Activated B cell treated with CpG ODN at 0.5 μM for 24 hours (primary cell): ENCODE measurements at regions not wholly inside any gene's neighbourhood (a gene's known extent, or its start where the extent isn't known, plus 50 kb on each side); places are given as distances from the start of the nearest gene placed in this dataset.

Experiments used
- ATAC-seq: fragments of 200-7000 bp; cut with Tn5 transposase; one replicate; pipeline ENCODE4 v1.10.0; 2021; ENCODE audit warnings: low read depth, mild to moderate bottlenecking, moderate library complexity
- CTCF ChIA-PET: fragments of 350-600 bp; sonication (Branson Sonifier 250); formaldehyde crosslinking; loops from one replicate; lab custom pipeline; 2021; ENCODE audit warnings: antibody characterized with exemption; lab: Charles Lee
- POLR2A ChIA-PET: fragments of 350-600 bp; sonication (Branson Sonifier 250); formaldehyde crosslinking; loops from one replicate; lab custom pipeline; 2021; ENCODE audit warnings: antibody characterized with exemption; lab: Charles Lee
- DNase-seq: peaks from one replicate; pipeline ENCODE4 v3.0.0; 2022
- H3K27ac Mint-ChIP-seq: one replicate; pipeline ENCODE4 v1.8.0; 2020; ENCODE audit warnings: mixed read lengths
- H3K27me3 Mint-ChIP-seq: one replicate; pipeline ENCODE4 v1.8.0; 2021; ENCODE audit warnings: mixed read lengths
- H3K36me3 Mint-ChIP-seq: one replicate; pipeline ENCODE4 v1.8.0; 2021; ENCODE audit warnings: low read depth, mixed read lengths
- H3K4me1 Mint-ChIP-seq: one replicate; pipeline ENCODE4 v1.8.0; 2021; ENCODE audit warnings: mixed read lengths
- H3K4me3 Mint-ChIP-seq: one replicate; pipeline ENCODE4 v1.8.0; 2020; ENCODE audit warnings: mild to moderate bottlenecking, mixed read lengths
- H3K9me3 Mint-ChIP-seq: one replicate; pipeline ENCODE4 v1.8.0; 2020; ENCODE audit warnings: mixed read lengths
- CTCF ChIP-seq: fragments of 200-600 bp; IDR thresholded peaks from one replicate; pipeline ENCODE4 v1.8.0; 2022; ENCODE audit warnings: antibody characterized with exemption, mild to moderate bottlenecking
- intact Hi-C: fragments of 100-400 bp; cut with micrococcal nuclease; formaldehyde crosslinking; loops from one replicate; pipeline ENCODE4 v1.15.1; 2024

DNA sequence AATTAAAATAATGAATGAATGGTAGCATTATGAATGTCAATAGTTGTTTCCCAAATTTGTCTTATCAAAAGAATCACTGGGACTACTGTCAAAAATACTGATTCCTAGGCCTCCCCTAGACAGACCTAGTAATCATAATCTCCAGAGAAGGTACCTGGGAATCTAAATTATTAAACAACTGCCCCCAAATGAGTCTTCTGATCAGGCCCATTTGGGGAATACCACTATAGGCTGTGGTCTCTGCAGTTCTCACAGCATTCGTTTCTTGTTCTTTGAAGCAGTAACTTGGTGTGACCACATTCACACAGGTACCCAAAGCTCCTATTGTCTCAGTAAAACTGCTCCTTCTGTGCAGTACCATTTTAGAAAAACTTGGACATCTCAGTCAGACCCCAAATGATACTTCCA is 230.9 kb downstream of the PIK3R1 start:
- H3K4me3 Mint-ChIP-seq = no peak overlapping the region
- CTCF ChIA-PET = no interaction called here
- no peaks in the 10 kb centered on the region for H3K36me3 Mint-ChIP-seq
- DNase-seq = no peak
- no peak for ATAC-seq
- POLR2A ChIA-PET = no interaction called here
- H3K27ac Mint-ChIP-seq = no peak overlapping the region
- H3K27me3 Mint-ChIP-seq = no peaks in the 10 kb centered on the region
- intact Hi-C loops = no loop called here
- no peaks in the 10 kb centered on the region for H3K9me3 Mint-ChIP-seq
- no peak for TF ChIP-seq CTCF
- H3K4me1 Mint-ChIP-seq = no peaks in the 10 kb centered on the region

DNA sequence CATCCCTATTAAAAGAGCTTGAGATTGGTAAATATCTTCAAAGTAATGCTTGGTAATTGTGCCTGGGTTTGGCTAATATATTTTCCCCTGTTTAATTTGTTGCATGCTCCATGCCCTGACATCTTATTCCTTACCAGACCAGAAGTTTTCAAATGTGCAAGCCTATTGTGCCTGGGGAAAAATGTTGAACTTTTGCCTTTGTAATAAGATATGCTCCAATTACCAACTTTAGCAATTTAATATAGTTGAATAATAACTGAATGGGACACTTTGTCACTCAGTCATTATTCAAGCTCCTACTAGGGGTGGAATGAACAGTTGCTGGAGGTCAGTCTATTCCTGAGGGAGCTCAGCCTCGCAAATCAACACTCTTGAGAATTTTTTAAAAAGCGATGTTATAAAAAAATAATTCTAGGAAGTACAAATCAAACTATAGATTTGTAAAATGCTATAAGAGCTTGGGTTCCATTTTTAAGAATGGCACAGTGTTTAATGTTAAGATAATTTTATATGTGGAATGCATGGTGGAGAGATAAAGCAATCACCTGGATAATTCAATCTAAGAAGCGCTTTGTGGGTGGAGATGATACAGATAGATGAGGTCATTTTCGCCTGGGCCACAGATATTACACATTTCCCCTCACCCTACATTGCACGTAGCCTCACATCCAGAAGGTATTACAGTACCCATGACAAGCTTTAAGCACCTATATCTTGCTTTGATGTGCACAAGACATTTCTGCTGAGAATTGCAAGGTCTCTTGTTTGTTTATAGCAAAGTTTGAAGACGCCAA is 231.8 kb downstream of the PIK3R1 start:
- POLR2A ChIA-PET = no interaction called here
- no peak overlapping the region for H3K27ac Mint-ChIP-seq
- no peaks in the 10 kb centered on the region for H3K9me3 Mint-ChIP-seq
- H3K27me3 Mint-ChIP-seq = no peaks in the 10 kb centered on the region
- DNase-seq (no peak), ATAC-seq (no peak)
- no peak for TF ChIP-seq CTCF
- H3K4me1 Mint-ChIP-seq = no peaks in the 10 kb centered on the region
- CTCF ChIA-PET = no interaction called here
- no peak overlapping the region for H3K4me3 Mint-ChIP-seq
- intact Hi-C loops = no loop called here
- no peaks in the 10 kb centered on the region for H3K36me3 Mint-ChIP-seq

- Mint-ChIP-seq H3K9me3 (no peaks in the 10 kb centered on the region), H3K27me3 (no peaks in the 10 kb centered on the region), H3K36me3 (no peaks in the 10 kb centered on the region), H3K27ac (no peak overlapping the region), H3K4me3 (no peak overlapping the region), H3K4me1 (no peaks in the 10 kb centered on the region)
- no peak for ATAC-seq
- DNase-seq = no peak
- intact Hi-C loops = no loop called here
- no peak for TF ChIP-seq CTCF
- POLR2A ChIA-PET = no interaction called here
- CTCF ChIA-PET = interaction anchor here (1.9 kb wide), 1 partner anchor 163 kb away, joined by 6 read pairs; no protein-coding TSS in a partner anchor
These were observed 233.8 kb downstream of the PIK3R1 start for GRCh38 chr5:68449380-68449779.

- DNase-seq = no peak
- H3K36me3 Mint-ChIP-seq = no peaks in the 10 kb centered on the region
- H3K4me1 Mint-ChIP-seq = no peaks in the 10 kb centered on the region
- no peak for ATAC-seq
- ChIA-PET CTCF (interaction anchor here (2.0 kb wide), 1 partner anchor 164 kb away, joined by 7 read pairs; no protein-coding TSS in a partner anchor), POLR2A (no interaction called here)
- H3K4me3 Mint-ChIP-seq = no peak overlapping the region
- H3K9me3 Mint-ChIP-seq = no peaks in the 10 kb centered on the region
- H3K27ac Mint-ChIP-seq = no peak overlapping the region
- intact Hi-C loops = no loop called here
- no peaks in the 10 kb centered on the region for H3K27me3 Mint-ChIP-seq
- no peak for TF ChIP-seq CTCF
These were observed 234.8 kb downstream of the PIK3R1 start for GRCh38 chr5:68450245-68450852.

- ATAC-seq = no peak
- Mint-ChIP-seq H3K4me1 (no peaks in the 10 kb centered on the region), H3K4me3 (no peak overlapping the region), H3K36me3 (no peaks in the 10 kb centered on the region), H3K9me3 (no peaks in the 10 kb centered on the region), H3K27me3 (no peaks in the 10 kb centered on the region), H3K27ac (no peak overlapping the region)
- intact Hi-C loops = no loop called here
- no peak for TF ChIP-seq CTCF
- no peak for DNase-seq
- CTCF ChIA-PET = interaction anchor here (2.0 kb wide), 1 partner anchor 166 kb away, joined by 7 read pairs; no protein-coding TSS in a partner anchor
- POLR2A ChIA-PET = no interaction called here
These were observed 236.7 kb downstream of the PIK3R1 start for GRCh38 chr5:68452286-68452685.
